Spleen (tissue), 11 donors: ENCODE measurements at regions not wholly inside any gene's neighbourhood (a gene's known extent, or its start where the extent isn't known, plus 50 kb on each side); places are given as distances from the start of the nearest gene placed in this dataset.

ENCODE experiments used
- DNase-seq: peaks from one replicate; pipeline ENCODE4 v3.0.0-alpha.2; 2020
- H3K27ac ChIP-seq, 8 donors: fragments of 200-600 bp; sonication (generic) in 7 of 8; 1 replicate in 4 of 8; 2 replicates in 4 of 8; pipeline versions ENCODE4 v1.5.0 to v1.8.0; 2016 to 2021; ENCODE audit warnings: inconsistent platforms in 4 of 8, mild to moderate bottlenecking in 4 of 8, moderate library complexity in 1 of 8
- H3K27me3 ChIP-seq, 7 donors: fragments of 200-600 bp; sonication (generic) in 6 of 7; replicated peaks in 1 of 7; 1 replicate in 4 of 7; 2 replicates in 3 of 7; pipeline versions ENCODE4 v1.5.0 to v1.8.0; 2016 to 2021; ENCODE audit warnings: inconsistent platforms in 3 of 7, mild to moderate bottlenecking in 1 of 7
- H3K36me3 ChIP-seq, 6 donors: fragments of 200-600 bp; sonication (generic) in 5 of 6; 1 replicate in 4 of 6; 2 replicates in 2 of 6; pipeline versions ENCODE4 v1.5.0 to v1.8.0; 2016 to 2021; ENCODE audit warnings: inconsistent platforms in 2 of 6
- H3K4me1 ChIP-seq, 6 donors: fragments of 200-600 bp; sonication (generic) in 5 of 6; 1 replicate in 3 of 6; 2 replicates in 3 of 6; pipeline versions ENCODE4 v1.5.0 to v1.8.0; 2016 to 2021; ENCODE audit warnings: inconsistent platforms in 3 of 6
- H3K4me3 ChIP-seq, 8 donors: fragments of 200-600 bp; sonication (generic) in 7 of 8; 1 replicate in 4 of 8; 2 replicates in 4 of 8; pipeline versions ENCODE4 v1.5.0 to v1.8.0; 2016 to 2021; ENCODE audit warnings: inconsistent platforms in 4 of 8, mild to moderate bottlenecking in 4 of 8, moderate library complexity in 2 of 8
- H3K9me3 ChIP-seq, 8 donors: fragments of 200-600 bp; sonication (generic) in 7 of 8; 1 replicate in 4 of 8; 2 replicates in 4 of 8; pipeline versions ENCODE4 v1.5.0 to v1.8.0; 2016 to 2021; ENCODE audit warnings: inconsistent platforms in 4 of 8
- POLR2A ChIP-seq, 3 donors: fragments of 450-650 bp; IDR thresholded peaks; one replicate each; pipeline ENCODE4 v1.5.1; 2017; ENCODE audit warnings: antibody characterized with exemption in 3 of 3, mild to moderate bottlenecking in 1 of 3
- POLR2AphosphoS5 ChIP-seq, 3 donors: sonication (generic); formaldehyde crosslinking; IDR thresholded peaks; one replicate each; pipeline ENCODE4 v1.5.1; 2017; ENCODE audit warnings: antibody characterized with exemption in 3 of 3
- WGBS, 5 donors: extraction: QIAGEN DNeasy Blood & Tissue Kit in 3 of 5; methylation state at CpG; one replicate each; pipeline versions ENCODE4 v1.1.5 to v1.1.7; 2013 to 2018; 5-methylcytosine and 5-hydroxymethylcytosine counted together
- intact Hi-C: fragments of 100-400 bp; cut with DNase I; formaldehyde crosslinking; loops from one replicate; pipeline ENCODE4 v1.15.0; 2023; ENCODE audit warnings: low total_unique reads
- TF ChIP-seq, protein P1 (sequence below), 11 experiments: fragments of 200-600 bp in 7 of 11; fragments of 450-650 bp in 4 of 11; sonication (generic) in 4 of 11; IDR thresholded peaks in 8 of 11; conservative IDR thresholded peaks in 3 of 11; 1 replicate in 7 of 11; 2 replicates in 4 of 11; pipeline versions ENCODE4 v1.4.0 to v1.8.0; 2016 to 2021; ENCODE audit warnings: antibody characterized with exemption in 11 of 11, inconsistent platforms in 4 of 11, mild to moderate bottlenecking in 1 of 11
- donor health status: healthy with polysubstance abuse.
- donor health status: DM: no; HTN: no; CAD: no; lungs with moderate emphysema.
- donor health status: DM: no; HTN: no; CAD: no.
- donor health status: Bipolar disorder and iron deficiency.
- donor health status: healthy.
- donor health status: DM: no; HTN: no; CAD: no.
- donor health status: DM: yes; HTN: yes; CAD: no.

DNA sequence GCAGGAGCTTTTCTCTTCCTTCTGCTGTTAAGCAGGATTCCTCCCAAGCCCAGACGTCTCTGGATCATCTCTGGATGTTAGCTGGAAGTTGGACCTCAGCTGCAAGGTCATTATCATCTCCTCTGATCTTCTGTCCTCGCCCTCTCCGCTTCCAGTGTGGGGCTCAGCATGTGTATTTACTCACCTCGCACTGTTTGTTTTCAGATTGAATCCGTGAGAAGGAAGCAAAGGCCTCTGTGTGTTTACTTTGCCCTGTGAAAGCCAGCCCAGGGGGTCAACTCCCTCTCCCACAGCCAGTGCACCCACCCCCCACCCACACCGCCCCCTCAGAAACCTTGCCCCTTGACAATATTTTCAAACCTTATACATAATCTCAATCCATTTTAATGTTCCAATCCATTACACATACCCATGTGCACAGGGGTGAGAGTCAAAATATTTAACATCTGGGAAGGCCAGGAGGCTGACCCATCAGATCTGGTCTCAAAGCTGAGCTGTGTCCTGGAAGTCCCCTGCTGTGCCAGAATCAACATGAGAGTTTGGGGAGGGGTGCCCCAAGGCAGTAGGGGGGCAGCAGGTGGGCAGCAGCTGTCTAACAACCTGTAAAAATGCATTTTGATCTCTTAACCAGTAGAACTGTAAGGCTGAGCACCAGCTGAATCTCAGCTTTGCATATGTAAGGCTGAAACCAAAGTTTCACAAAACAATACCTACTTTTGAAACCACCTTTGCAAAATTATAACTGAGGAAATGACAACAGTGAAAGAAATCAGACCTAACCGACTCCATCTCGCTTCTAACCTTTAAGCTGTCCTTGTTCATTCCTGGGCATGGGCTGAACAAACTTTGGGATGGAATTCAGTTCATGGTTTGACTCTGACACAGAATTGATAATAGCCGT is 157.9 kb downstream of the ZNF664 start:
- 67 to 84% (median 71%) methylated on average over 9 of the region's 9 CpGs for WGBS, 5 donors
- TF ChIP-seq POLR2AphosphoS5 (IDR thresholded peaks at IDR 0.05) (no peak), POLR2A (IDR thresholded peaks at IDR 0.05) (no peak)
- TF ChIP-seq, protein P1, sequence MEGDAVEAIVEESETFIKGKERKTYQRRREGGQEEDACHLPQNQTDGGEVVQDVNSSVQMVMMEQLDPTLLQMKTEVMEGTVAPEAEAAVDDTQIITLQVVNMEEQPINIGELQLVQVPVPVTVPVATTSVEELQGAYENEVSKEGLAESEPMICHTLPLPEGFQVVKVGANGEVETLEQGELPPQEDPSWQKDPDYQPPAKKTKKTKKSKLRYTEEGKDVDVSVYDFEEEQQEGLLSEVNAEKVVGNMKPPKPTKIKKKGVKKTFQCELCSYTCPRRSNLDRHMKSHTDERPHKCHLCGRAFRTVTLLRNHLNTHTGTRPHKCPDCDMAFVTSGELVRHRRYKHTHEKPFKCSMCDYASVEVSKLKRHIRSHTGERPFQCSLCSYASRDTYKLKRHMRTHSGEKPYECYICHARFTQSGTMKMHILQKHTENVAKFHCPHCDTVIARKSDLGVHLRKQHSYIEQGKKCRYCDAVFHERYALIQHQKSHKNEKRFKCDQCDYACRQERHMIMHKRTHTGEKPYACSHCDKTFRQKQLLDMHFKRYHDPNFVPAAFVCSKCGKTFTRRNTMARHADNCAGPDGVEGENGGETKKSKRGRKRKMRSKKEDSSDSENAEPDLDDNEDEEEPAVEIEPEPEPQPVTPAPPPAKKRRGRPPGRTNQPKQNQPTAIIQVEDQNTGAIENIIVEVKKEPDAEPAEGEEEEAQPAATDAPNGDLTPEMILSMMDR (IDR thresholded peaks at IDR 0.05 in 8 of 11, conservative IDR thresholded peaks at IDR 0.05 in 3 of 11), result no peak
- DNase-seq, result no peak
- Histone ChIP-seq H3K27me3 (no peaks in the 10 kb centered on the region), H3K27ac (peak overlapping the region in 2 of 8 donors; percentile 25 to 38), H3K36me3 (no peaks in the 10 kb centered on the region), H3K9me3 (no peaks in the 10 kb centered on the region), H3K4me1 (no peaks in the 10 kb centered on the region), H3K4me3 (no peak overlapping the region)
- intact Hi-C loops, result no loop called here

- 86 to 95% (median 93%) methylated on average over 5 of the region's 5 CpGs for WGBS, 5 donors
- no peak for DNase-seq
- no peaks in the 10 kb centered on the region for H3K36me3 ChIP-seq
- H3K27me3 ChIP-seq, result no peaks in the 10 kb centered on the region
- intact Hi-C loops, result no loop called here
- TF ChIP-seq, protein P1 (IDR thresholded peaks at IDR 0.05 in 8 of 11, conservative IDR thresholded peaks at IDR 0.05 in 3 of 11), result no peak
- no peak for TF ChIP-seq POLR2AphosphoS5 (IDR thresholded peaks at IDR 0.05)
- no peak for TF ChIP-seq POLR2A (IDR thresholded peaks at IDR 0.05)
- peak overlapping the region in 1 of 8 donors; percentile 11 for H3K27ac ChIP-seq
- H3K9me3 ChIP-seq, result no peaks in the 10 kb centered on the region
- H3K4me3 ChIP-seq, result no peak overlapping the region
- H3K4me1 ChIP-seq, result no peaks in the 10 kb centered on the region
Observed at GRCh38 chr12:124131659-124132058, 158.6 kb downstream of the ZNF664 start.

DNA sequence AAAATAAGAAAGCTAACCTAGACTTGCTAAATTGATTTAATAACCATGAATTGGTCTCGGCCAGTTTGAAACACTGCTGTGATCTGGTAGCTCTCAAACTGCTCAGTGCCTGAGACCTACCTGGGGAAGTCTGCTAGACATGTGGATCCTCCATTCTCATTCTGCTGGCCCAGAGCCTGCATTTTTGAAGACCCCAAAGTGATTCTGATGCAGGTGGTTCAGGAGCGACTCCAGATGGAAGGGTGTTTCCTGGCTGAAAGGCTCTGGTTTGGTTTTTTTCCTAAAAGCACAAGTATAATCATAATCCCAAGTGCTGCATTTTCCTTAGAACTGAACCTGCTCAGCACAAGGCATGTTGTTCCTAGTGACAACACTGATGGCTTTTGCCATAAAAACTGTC is 159.5 kb downstream of the ZNF664 start:
- intact Hi-C loops, result no loop called here
- TF ChIP-seq POLR2AphosphoS5 (IDR thresholded peaks at IDR 0.05) (no peak), POLR2A (IDR thresholded peaks at IDR 0.05) (no peak)
- TF ChIP-seq, protein P1 (IDR thresholded peaks at IDR 0.05 in 8 of 11, conservative IDR thresholded peaks at IDR 0.05 in 3 of 11), result no peak
- no peak overlapping the region for H3K27ac ChIP-seq
- no peak for DNase-seq
- no peaks in the 10 kb centered on the region for H3K4me1 ChIP-seq
- no peaks in the 10 kb centered on the region for H3K36me3 ChIP-seq
- 86 to 95% (median 92%) methylated on average over 2 of the region's 2 CpGs for WGBS, 5 donors
- no peak overlapping the region for H3K4me3 ChIP-seq
- H3K27me3 ChIP-seq, result no peaks in the 10 kb centered on the region
- H3K9me3 ChIP-seq, result peaks cover 0 to 8% (median 7%) of the 10 kb centered on the region in 8 donors

- intact Hi-C loops, result no loop called here
- DNase-seq, result no peak
- Histone ChIP-seq H3K9me3 (peaks cover 0 to 23% (median 14%) of the 10 kb centered on the region in 8 donors), H3K36me3 (no peaks in the 10 kb centered on the region), H3K4me3 (no peak overlapping the region), H3K27me3 (peaks cover 0 to 14% (median 0%) of the 10 kb centered on the region in 7 donors), H3K27ac (no peak overlapping the region), H3K4me1 (no peaks in the 10 kb centered on the region)
- TF ChIP-seq POLR2A (IDR thresholded peaks at IDR 0.05) (no peak), POLR2AphosphoS5 (IDR thresholded peaks at IDR 0.05) (no peak)
- TF ChIP-seq, protein P1 (IDR thresholded peaks at IDR 0.05 in 8 of 11, conservative IDR thresholded peaks at IDR 0.05 in 3 of 11), result no peak
Observed at GRCh38 chr12:124136796-124137195, 158.1 kb upstream of the RFLNA start.
